NCI-H460 (cell line): ENCODE measurements at regions not wholly inside any gene's neighbourhood (a gene's known extent, or its start where the extent isn't known, plus 50 kb on each side); places are given as distances from the start of the nearest gene placed in this dataset.
A peak's percentile ranks its signal among the peaks of the same experiment; 100 is the strongest.
"Not testable (repeated sequence)": the region's sequence is repeated elsewhere in the genome, so short reads cannot be mapped to it uniquely, and the experiment has no call there.

Experiments used
- DNase-seq: peaks from one replicate; pipeline ENCODE4 v3.0.0-alpha.2; 2016; ENCODE audit warnings: low read depth; ENCODE audit errors: extremely low read depth

DNA sequence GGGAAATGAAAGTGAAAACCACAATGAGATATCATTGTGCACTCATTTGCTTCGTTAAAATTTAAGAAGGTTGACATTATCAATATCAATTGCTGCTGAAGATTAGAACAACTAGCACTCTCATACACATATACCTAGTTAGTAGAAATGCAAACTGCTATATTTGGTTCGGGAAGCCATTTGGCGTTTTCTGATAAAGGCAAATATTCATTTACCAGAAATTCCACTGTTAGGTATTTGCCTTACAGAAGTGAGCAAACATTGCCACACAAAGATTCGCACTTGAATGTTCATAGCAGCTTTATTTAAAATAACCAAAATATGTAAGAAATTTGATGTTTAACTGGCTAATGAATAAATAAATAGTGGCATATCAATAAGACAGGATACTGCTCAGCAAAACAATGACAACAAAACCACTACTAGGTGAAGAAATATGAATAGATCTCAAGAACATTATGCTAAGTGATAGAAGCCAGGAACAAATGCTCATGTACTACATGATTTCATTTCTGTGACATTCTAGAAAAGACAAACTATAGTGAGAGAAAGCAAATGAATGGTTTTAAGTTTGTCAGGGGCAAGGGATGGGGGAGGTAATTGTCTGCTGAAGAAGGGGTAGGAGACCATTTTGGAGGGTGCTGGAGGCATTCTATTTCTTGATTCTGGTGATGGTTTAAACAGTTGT lies 387.8 kb downstream of the PTH2R start:
- DNase-seq: no peak

DNA sequence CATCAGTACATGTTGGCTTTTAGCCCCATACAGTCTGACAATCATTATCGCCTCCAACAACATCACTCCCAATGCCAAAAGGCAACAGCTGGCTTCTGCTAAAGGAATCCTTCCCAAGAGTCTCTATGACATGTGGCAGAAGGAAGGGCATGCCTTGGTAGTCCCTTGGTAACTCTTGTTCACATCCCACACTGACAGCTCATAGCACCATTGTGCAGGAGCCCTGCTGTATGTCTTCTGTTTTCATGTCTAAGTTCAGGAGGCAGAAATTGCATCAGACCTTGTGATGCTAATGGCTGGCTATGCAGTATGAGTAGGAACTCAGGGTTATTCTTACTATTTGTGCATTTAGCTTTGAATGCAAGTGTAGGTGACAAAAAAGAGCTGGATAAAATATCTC lies 392.1 kb downstream of the PTH2R start:
- no peak for DNase-seq

DNA sequence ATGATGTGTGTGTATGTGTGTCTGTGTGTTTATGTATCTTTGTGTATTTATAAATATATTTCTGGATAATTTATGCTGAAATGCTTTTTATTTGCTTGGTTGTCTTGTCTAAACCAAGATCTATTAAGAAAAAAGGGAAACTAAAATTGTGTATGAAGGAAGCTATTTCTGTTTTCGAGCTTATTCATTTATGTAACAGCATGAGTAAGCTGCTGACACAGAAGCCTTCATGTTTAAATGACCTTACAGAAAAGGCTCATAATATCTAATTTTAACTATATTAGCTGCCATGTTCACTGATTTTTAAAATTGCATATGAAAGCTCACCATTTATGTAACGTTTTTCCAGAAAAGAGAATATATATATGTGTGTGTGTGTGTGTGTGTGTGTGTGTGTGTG lies 392.8 kb downstream of the PTH2R start:
- no peak for DNase-seq

DNA sequence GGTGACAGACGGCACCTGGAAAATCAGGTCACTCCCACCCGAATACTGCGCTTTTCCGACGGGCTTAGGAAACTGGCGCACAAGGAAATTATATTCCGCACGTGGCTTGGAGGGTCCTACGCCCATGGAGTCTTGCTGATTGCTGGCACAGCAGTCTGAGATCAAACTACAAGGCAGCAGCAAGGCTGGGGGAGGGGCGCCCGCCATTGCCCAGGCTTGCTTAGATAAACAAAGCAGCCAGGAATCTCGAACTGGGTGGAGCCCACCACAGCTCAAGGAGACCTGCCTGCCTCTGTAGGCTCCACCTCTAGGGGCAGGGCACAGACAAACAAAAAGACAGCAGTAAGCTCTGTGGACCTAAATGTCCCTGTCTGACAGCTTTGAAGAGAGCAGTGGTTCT lies 394.3 kb downstream of the PTH2R start:
- DNase-seq: not testable (repeated sequence)

DNA sequence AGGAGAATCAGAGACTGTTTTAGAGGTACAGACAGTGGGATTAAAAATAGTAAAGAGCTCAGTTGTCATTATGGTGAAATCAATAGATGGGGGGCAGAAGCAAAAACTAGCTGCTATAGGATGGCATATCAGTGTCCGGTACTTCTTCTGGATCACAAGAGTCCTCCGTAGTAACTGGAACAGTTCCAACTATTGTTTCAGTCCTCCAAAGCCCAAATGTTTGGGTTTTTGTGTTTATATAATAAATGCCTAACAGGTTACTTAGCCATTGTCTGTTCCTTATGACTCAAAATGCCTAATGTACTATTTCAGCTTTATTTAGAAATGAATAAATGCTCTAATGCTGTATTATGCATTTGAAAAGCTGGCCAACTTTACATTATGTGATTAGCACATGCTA lies 401.2 kb downstream of the PTH2R start:
- DNase-seq: no peak

DNA sequence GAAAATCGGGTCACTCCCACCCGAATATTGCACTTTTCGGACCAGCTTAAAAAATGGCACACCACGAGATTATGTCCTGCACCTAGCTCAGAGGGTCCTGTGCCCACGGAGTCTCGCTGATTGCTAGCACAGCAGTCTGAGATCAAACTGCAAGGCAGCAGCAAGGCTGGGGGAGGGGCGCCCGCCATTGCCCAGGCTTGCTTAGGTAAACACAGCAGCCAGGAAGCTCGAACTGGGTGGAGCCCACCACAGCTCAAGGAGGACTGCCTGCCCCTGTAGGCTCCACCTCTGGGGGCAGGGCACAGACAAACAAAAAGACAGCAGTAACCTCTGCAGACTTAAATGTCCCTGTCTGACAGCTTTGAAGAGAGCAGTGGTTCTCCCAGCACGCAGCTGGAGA lies 405.3 kb downstream of the PTH2R start:
- DNase-seq: not testable (repeated sequence)

DNA sequence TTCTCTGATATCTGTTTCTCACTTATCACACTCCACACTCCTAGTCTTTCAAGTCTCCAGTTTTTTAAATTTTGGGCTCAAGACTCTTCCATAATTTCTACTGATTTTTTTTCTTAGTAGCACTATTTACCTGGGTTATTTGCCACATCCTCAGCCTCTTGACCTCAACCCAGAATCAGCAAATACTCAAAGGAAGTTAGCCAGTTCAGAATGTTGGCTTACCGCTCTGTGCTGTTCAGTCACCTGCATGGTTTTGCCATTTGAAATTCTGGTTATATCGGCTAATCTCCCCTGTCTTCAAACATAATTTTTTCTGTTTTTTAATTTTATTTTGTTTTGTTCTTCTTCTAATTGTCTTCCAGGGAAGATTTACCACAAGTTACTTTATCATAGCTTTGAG lies 412.6 kb downstream of the PTH2R start:
- DNase-seq: no peak

DNA sequence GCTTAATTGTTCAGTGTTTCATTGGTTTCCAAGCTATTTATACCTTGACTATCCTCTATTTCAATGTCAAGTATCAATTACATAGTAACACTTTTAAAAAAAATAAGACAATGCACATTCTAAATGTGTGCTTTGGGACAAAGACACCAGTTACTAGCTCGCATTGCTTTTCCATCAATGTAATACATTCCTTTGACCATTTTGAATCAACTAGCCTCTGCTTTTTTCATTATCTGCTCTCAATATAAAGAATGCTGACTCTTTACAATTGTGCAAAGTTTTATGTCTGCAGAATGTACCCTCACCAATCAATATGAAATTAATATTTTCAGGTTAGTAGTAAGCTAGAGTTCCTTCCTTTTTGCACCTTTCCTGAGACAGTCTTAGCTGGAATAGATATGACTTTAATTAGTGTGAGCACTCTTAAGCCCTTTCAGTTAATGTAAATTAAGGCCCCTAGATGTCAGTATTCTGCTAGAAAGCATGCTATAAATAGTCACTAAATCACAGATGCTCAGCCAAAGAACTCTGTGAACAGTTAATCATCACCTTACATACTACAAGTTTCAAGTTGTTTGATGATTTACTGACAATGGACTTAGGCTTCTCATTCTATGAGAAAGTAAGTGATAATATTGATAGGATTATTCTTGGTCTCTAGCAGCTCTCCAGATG lies 413.6 kb downstream of the PTH2R start:
- DNase-seq: peak; percentile 13

DNA sequence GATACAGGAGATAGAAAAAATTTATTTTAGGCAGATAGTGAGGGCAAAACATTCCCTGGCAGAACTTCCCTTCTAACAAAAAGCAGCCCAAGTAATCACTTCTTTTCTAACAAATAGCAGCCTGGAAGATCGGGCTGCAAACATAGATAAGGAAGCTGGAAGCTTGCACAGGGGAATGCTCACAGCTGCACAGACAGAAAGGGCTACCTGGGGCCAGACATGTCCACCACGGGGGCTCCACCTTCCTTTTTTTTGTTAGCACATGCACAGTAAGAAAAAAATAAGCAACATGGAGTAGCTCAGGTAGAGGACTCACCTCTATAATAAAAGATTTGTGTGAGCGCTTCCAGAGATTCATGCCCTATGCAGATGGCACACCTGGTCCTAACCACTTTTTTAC lies 420.5 kb downstream of the PTH2R start:
- DNase-seq: no peak

DNA sequence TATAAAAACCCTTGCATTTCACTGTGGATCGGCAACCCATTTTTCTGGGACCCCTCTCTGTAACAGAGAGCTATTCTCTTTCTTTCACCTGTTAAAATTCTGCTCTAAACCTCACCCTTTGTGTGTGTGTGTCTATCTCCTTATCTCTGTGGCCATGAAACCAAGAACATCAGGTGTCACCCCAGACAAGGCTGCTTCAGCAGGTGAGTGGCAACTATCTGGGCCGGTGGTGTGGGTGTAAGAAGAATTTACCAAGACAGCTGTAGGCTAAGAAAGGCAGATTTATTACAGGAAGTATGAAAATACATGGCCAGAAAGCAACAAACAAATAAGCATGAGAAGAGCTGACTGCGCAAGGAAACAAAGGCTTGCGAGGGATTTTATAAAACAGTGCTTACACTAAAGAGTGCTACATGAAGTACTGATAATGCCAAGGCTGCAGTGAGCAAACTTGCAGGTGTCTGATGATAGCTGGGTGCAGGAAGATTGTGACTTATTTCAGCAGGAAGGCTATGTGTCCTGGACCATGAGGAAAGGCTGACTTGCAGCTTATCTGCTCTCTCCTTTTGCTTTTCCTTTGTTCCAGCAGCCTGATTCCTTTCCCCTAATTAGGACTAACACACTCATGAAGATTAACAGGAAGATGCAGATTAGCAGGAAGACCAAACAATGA lies 421.1 kb downstream of the PTH2R start:
- DNase-seq: no peak

DNA sequence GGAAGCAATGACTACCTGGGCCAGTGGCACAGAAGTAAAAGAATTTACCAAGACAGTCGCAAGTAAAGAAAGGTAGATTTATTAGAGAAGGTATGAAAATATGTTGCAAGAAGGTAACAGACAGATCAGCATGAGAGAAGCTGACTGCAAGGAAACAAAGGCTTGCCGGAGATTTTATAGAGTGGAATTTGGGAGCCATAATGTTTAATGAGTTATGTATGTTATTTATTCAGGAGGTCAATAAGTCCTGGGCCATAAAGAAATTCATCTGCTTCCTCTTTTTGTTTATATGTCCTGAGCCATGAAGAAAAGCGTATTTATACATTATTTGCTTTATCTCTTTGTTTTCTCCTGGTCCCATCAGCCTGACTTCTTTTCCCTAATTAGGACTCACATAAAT lies 423.6 kb downstream of the PTH2R start:
- DNase-seq: no peak

DNA sequence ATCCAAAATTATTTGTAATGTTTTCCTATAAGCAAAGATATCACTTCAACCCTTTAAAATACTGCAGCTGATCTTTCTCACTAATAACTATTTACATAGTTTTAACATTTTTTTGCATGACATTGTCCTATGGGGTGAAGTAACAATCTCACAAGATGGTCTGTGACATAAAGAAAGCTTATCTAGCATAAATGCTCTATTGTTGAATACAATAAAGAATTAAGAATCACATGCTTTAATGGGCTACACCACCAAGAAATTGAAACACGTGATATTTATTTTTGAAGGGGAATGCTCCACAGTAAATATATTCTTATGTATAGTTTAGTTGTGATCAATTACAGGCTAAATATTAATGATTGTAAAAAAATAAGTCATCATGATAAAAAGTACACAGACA lies 441.1 kb downstream of the PTH2R start:
- no peak for DNase-seq

DNA sequence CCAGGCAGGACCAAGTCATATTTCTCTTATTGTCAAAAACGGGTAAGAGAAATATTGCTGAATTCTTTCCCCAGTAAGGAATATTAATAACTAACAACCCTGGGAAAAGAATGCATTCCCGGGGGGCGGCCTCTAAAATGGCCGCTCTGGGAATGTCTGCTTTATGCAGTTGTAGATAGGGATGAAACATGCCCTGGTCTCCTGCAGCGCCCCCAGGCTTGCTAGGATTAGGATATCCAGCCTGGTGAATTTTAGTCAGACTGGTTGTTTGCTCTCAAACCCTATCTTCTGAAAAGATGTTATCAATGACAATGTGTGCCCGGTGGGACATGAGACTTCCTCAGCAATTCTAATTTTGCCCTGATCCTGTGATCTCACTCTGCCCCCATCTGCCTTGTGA lies 448.1 kb downstream of the PTH2R start:
- DNase-seq: no peak

DNA sequence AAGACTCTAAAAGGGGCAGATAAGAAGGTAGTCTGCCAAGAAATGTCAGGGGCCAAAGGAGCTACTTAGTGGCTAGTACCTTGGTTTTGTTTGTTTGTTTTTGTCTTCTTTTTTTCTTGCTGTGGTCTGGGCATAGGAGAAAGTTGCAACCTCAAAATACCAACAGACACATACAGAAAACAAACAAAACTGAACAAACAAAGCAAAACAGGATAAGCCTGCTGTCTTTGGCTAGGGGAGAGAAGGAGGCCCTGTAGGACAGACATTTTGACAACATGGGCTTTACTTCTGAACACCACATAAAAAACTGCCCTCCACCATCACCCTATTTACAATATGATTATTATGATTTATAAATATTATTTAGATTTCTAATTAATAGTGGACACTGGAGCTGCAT lies 460.8 kb downstream of the PTH2R start:
- no peak for DNase-seq

DNA sequence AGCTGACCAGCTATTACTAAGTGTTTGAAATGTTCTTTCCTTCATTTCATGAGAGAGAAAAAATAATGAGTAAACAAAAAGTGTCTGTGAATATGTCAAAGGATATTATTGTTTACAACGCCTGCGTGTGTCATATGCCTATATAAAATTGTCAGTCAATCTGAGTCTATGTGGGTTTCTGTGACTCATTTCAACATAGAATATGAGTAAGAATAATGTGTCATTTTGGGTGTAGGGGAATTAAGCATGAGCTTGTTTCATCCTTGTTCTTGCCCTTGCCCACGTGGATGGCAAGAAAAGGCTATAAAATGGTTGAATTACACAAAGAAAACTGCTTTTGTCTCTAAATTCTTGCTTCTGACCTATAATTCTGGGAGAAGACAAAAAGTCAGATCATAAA lies 466.0 kb downstream of the PTH2R start:
- peak; percentile 29 for DNase-seq

DNA sequence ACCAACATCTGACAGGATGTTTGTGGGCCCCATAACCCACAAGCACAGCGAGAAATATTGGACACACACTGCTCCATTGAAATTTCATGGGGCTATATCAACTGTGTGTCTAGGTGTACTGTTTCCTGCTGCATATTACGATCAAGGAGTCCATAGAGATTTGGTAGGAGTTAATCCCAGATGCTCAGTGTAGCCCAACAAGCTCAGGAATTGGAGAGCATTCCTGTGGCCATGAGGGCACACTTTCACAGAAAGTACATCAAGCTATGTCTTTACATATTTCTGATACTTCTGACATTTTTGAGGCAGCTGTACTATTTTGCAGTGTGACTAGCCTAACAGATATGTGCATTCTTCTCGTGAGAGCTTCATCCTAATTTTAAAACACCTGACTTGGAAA lies 473.1 kb downstream of the PTH2R start:
- no peak for DNase-seq

DNA sequence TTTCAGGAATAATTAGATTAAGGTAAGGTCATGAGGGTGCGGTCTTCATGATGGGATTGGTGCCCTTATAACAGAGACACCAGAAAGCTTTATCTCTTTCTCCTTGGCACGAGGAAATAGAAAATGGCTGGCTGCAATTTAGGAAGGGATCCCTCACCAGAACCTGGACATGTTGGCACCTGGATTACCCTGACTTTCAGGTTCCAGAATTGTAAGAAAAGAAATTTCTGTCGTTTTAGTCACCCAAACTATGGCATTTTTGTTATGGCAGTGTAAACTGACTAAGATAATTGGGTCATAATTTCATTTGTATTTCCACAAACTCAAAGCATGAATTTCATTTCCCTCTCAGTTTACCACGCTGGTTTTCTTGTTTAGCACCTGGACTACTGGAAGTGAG lies 473.6 kb downstream of the PTH2R start:
- DNase-seq: no peak

DNA sequence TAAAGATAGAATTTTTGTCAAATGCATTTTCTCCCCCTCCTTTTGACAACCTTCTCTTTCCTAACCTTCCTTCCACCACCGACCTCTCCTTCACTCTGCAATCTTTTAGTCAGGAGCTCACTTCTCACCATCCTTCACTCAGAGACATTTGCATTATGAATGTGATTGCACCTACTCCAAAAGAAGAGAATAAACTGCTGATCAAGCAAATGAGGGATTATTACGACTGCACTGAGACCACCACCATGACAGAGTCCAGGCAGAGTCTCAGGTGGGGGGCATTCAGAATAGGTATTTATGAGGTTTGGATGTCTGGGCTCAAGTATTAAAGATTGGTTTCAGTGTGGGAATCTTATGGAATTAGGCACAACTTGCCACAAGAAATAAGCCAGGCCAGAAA lies 483.9 kb downstream of the PTH2R start:
- no peak for DNase-seq

DNA sequence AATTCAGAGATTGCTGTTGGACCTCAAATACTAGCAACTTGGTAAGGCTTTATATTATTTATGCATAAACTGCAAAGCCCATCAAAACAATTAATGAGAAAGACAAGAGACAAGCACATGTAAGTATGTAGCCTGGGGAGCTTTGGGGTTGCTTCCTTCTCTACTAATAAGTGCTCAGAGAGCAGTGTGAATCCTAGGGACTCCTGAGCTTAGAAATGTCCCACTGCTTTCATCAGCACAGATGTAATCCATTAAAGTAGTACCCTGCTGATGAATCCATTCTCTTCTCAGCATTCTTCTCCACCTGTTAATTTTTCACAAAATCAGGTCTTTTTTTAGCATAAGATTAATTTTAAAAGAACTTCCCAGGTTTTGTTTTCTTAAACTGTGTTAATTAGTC lies 485.6 kb downstream of the PTH2R start:
- no peak for DNase-seq

DNA sequence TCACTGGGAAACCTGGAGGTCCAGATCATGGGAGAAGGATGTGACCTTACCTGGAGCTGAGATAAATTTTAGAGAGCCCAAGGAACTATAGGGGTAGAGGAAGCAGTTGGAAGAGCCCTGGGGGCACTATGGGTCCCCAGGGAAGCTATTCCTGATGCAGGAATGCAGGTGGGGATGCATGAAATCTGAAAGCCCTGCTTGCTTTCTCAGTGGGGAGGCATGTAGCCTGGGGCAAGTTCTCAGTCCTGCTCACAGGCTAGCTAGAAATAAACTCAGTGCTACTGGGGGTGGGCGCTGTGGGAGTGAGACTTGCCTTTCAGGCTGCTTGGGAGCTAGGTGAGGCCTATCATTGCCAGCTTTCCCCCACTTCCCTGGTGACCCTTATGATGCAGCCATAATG lies 499.7 kb downstream of the PTH2R start:
- DNase-seq: no peak

DNA sequence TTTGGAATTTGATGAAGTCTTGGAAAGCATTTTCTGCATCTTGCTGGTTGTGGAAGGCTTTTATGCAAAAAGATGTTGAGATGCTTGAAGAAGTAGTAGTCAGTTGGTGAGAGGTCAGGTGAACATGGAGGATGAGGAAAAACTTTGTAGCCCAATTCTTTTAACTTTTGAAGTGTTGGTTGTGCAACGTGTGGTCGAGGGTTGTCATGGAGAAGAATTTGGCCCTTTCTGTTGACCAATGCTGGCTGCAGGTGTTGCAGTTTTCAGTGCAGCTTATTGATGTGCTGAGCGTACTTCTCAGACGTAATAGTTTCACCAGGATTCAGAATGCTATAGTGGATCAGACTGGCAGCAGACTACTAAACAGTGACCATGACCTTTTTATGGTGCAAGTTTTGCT lies 508.4 kb upstream of the MAP2 start:
- DNase-seq: no peak

DNA sequence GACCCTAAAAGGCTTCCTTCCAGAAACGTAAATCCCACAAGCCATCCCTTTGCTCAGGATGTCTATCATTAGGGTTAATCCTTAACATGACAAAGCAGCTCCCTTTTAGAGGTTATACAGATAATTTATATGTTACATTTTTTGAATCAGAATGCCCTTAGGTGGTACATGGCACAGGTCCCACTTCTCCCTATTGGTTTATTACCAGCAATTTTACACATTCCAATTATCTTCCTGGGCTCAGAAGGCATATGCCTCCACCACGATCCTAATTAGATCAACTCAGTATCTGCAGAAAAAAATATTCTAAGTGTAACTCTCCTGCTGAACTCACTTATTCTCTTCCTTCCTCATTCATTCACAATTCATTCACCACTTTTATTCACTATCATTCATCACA lies 507.0 kb upstream of the MAP2 start:
- no peak for DNase-seq
